RWPE2 (cell line): ENCODE measurements at regions not wholly inside any gene's neighbourhood (a gene's known extent, or its start where the extent isn't known, plus 50 kb on each side); places are given as distances from the start of the nearest gene placed in this dataset.

Experiments
- ATAC-seq: fragments of 200-7000 bp; cut with Tn5 transposase; 3 replicates; pipeline ENCODE4 v1.9.1; 2021; ENCODE audit warnings: low read depth
- DNase-seq: peaks from one replicate; pipeline ENCODE4 v3.0.0-alpha.2; 2020; ENCODE audit warnings: low spot score
- H3K27ac ChIP-seq: fragments of 450-650 bp; 2 replicates; pipeline ENCODE4 v1.5.1; 2017; ENCODE audit warnings: mild to moderate bottlenecking; ENCODE audit not compliant: poor library complexity, severe bottlenecking
- H3K27me3 ChIP-seq: fragments of 250-450 bp; sonication (Bioruptor Pico); 2 replicates; pipeline ENCODE4 v1.5.1; 2021; ENCODE audit warnings: mild to moderate bottlenecking, moderate library complexity; ENCODE audit not compliant: insufficient read depth, poor library complexity, severe bottlenecking
- H3K36me3 ChIP-seq: fragments of 250-450 bp; sonication (Bioruptor Pico); 2 replicates; pipeline ENCODE4 v1.5.1; 2020; ENCODE audit warnings: low read depth, mild to moderate bottlenecking, moderate library complexity
- H3K4me1 ChIP-seq: fragments of 250-450 bp; sonication (Bioruptor Pico); 2 replicates; pipeline ENCODE4 v1.5.1; 2021; ENCODE audit warnings: mild to moderate bottlenecking, moderate library complexity; ENCODE audit not compliant: insufficient read depth, poor library complexity, severe bottlenecking
- H3K4me3 ChIP-seq: fragments of 250-450 bp; sonication (Bioruptor Pico); 2 replicates; pipeline ENCODE4 v1.5.1; 2021; ENCODE audit warnings: mild to moderate bottlenecking, moderate library complexity; ENCODE audit not compliant: severe bottlenecking
- H3K9me3 ChIP-seq: fragments of 250-450 bp; sonication (Bioruptor Pico); 2 replicates; pipeline ENCODE4 v1.5.1; 2021; ENCODE audit warnings: mild to moderate bottlenecking, moderate library complexity; ENCODE audit not compliant: severe bottlenecking
- TF ChIP-seq, protein P1 (sequence below): fragments of 450-650 bp; IDR thresholded peaks from one replicate; pipeline ENCODE4 v1.5.1; 2017; ENCODE audit warnings: mild to moderate bottlenecking, moderate library complexity; ENCODE audit not compliant: poor library complexity, severe bottlenecking

DNA sequence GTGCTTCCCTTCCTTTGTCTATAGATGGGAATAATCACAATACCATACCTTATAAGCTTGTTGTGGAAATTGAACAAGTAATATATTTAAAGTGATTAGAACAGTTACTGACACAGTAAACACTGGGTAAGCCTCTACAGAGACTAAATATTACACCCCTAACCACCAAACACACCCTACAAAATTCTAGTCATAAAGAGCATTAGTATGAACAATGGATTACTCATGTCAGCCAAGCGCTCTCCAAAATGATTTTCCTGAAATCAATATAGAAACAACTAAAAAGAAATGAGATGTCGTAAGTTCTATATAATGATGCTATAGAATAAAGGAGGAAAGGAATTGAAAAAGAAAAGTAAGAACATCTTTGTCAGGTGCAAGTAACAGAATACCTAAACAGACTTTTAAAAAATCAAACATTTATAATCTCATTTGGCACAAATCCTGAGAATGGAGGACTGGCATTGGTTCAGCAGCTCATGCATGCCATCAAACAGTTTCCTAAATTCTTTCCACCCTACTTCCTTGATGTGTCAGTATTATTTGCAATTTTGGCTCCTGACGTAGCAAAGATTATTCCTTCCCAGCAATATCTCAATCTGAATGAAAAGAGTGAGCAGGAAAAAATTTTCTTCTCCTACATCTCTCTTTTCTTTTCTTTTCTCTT, 118.0 kb downstream of the SINHCAF start:
- no peaks in the 10 kb centered on the region for H3K36me3 ChIP-seq
- ATAC-seq = peak; percentile 38; the same call in 1 of the 3 replicates
- no peak overlapping the region for H3K27ac ChIP-seq
- TF ChIP-seq, protein P1, sequence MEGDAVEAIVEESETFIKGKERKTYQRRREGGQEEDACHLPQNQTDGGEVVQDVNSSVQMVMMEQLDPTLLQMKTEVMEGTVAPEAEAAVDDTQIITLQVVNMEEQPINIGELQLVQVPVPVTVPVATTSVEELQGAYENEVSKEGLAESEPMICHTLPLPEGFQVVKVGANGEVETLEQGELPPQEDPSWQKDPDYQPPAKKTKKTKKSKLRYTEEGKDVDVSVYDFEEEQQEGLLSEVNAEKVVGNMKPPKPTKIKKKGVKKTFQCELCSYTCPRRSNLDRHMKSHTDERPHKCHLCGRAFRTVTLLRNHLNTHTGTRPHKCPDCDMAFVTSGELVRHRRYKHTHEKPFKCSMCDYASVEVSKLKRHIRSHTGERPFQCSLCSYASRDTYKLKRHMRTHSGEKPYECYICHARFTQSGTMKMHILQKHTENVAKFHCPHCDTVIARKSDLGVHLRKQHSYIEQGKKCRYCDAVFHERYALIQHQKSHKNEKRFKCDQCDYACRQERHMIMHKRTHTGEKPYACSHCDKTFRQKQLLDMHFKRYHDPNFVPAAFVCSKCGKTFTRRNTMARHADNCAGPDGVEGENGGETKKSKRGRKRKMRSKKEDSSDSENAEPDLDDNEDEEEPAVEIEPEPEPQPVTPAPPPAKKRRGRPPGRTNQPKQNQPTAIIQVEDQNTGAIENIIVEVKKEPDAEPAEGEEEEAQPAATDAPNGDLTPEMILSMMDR = no peak
- no peak overlapping the region for H3K4me3 ChIP-seq
- DNase-seq = no peak
- H3K9me3 ChIP-seq = no peaks in the 10 kb centered on the region
- H3K27me3 ChIP-seq = no peaks in the 10 kb centered on the region
- peaks cover 17% of the 10 kb centered on the region for H3K4me1 ChIP-seq

DNA sequence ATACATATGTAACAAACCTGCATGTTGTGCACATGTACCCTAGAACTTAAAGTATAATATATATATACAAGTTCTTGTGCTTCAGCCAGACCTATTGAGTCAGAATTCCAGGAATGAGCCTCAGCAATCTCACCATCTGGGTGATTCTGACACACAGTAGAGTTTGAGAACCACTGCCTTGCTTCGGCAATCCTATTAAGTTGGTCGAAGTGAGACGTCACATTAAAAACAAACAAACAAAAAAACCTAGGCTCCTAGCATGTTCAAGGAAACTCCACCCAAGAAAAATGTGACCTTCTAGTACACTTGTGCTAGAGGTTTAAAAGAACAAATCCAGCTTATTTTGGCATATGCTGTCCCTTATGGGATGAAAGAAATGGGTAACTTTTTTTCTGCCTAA, 115.8 kb downstream of the SINHCAF start:
- TF ChIP-seq, protein P1 = no peak
- H3K27me3 ChIP-seq = no peaks in the 10 kb centered on the region

DNA sequence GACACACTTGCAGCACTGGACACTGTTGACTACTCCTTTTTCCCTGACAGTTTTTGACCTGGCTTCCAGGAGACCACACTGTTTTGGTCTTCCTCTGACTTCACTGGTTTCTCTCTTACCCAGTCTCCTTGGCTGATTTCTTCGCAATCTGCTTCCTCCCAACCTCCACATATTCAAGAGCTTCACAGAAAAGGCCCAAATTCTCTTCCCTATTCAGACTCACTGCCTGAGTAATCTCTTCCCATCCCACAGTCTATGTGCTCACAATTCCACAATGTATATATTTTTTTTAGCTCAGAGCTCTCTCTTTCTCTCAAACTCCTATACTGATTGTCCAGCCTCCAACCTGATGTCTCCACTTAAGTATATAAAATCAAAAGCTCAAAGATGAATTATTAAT, 115.4 kb downstream of the SINHCAF start:
- no peaks in the 10 kb centered on the region for H3K9me3 ChIP-seq
- ATAC-seq = no peak
- DNase-seq = no peak
- no peaks in the 10 kb centered on the region for H3K27me3 ChIP-seq
- TF ChIP-seq, protein P1 = no peak
- no peak overlapping the region for H3K4me3 ChIP-seq
- H3K27ac ChIP-seq = no peak overlapping the region
- peaks cover 12% of the 10 kb centered on the region for H3K4me1 ChIP-seq
- no peaks in the 10 kb centered on the region for H3K36me3 ChIP-seq

More for the DNA sequence above, 115.8 kb downstream of the SINHCAF start:
- Histone ChIP-seq H3K36me3 (no peaks in the 10 kb centered on the region), H3K27ac (no peak overlapping the region), H3K4me1 (peaks cover 17% of the 10 kb centered on the region), H3K4me3 (no peak overlapping the region), H3K9me3 (no peaks in the 10 kb centered on the region)
- ATAC-seq (no peak), DNase-seq (no peak)

DNA sequence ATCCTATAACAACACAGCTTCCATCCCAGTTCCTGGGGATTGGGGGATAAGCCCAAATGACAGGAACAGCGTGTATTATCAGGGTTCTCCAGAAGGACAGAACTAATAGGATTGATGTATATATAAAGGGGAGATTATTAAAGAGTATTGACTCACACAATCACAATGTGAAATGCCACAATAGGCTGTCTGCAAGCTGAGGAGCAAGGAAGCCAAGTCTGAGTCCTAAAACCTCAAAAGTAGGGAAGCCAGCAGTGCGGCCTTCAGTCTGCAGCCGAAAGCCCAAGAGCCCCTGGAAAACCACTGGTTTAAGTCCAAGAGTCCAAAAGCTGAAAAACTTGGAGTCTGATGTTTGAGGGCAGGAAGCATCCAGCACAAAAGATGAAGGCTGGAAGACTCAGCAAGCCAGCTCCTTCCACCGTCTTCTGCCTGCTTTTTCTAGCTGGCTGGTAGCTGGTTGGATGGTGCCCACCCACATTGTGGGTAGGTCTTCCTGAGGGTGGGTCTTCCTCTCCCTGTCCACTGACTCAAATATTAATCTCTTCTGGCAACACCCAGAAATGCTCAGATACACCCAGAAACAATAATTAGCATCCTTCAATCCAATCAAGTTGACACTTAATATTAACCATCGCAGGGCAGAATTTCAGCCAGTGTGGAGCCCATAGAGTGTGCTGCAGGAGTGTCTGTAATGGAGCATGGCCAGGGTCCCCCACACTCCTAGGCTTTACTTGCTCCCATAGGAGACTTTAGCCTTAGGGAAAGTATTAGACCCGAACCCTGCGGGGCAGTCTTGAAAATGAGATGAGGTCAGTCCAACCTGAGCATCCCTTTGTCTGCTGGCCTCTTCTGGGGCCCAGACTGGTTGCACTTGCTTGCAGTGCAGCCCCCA, 111.1 kb downstream of the SINHCAF start:
- no peak overlapping the region for H3K27ac ChIP-seq
- no peak for ATAC-seq
- H3K4me3 ChIP-seq = no peak overlapping the region
- TF ChIP-seq, protein P1 = no peak
- H3K36me3 ChIP-seq = no peaks in the 10 kb centered on the region
- no peaks in the 10 kb centered on the region for H3K4me1 ChIP-seq
- H3K27me3 ChIP-seq = no peaks in the 10 kb centered on the region
- H3K9me3 ChIP-seq = no peaks in the 10 kb centered on the region
- DNase-seq = no peak
